ENCODE measurements at regions not wholly inside any gene's neighbourhood (a gene's known extent, or its start where the extent isn't known, plus 50 kb on each side); places are given as distances from the start of the nearest gene placed in this dataset.
"Not testable (repeated sequence)": the region's sequence is repeated elsewhere in the genome, so short reads cannot be mapped to it uniquely, and the experiment has no call there.

- intact Hi-C loops (cut with micrococcal nuclease): no loop called here
Observed at GRCh38 chrX:30144971-30145731, 70.2 kb upstream of the MAGEB2 start.

GRCh38 chrX:30147996-30148643 is 67.2 kb upstream of the MAGEB2 start:
- no peak overlapping the region for H3K27ac ChIP-seq (ENCODE audit: low read length)
- no peaks in the 10 kb centered on the region for H4K20me1 ChIP-seq (ENCODE audit: low read length)
- no peak for TF ChIP-seq EZH2phosphoT487 (IDR thresholded peaks at IDR 0.05; ENCODE audit: borderline replicate concordance, low read length)
- TF ChIP-seq CTCF (conservative IDR thresholded peaks at IDR 0.05; ENCODE audit: low read depth, low read length): no peak
- no peak for TF ChIP-seq EZH2 (IDR thresholded peaks at IDR 0.05; ENCODE audit: low read length, unreplicated experiment)
- H2AFZ ChIP-seq (ENCODE audit: low read length): no peak overlapping the region
- H3K36me3 ChIP-seq (ENCODE audit: low read depth, low read length): no peaks in the 10 kb centered on the region
- no peaks in the 10 kb centered on the region for H3K79me2 ChIP-seq (ENCODE audit: low read length)
- no peak overlapping the region for H3K9ac ChIP-seq (ENCODE audit: low read length)
- DNase-seq (no peak), ATAC-seq (no peak)
- no peaks in the 10 kb centered on the region for H3F3A ChIP-seq (ENCODE audit: low read length, unreplicated experiment)
- no peaks in the 10 kb centered on the region for H3K9me2 ChIP-seq (replicated peaks; ENCODE audit: low read length)
- H3K4me2 ChIP-seq (ENCODE audit: low read length): no peak overlapping the region
- H3K27me3 ChIP-seq (ENCODE audit: low read length): no peaks in the 10 kb centered on the region
- H3K4me1 ChIP-seq (ENCODE audit: insufficient read depth, low read length): peaks cover 6% of the 10 kb centered on the region; the same call in 1 of the 2 replicates
- ChIA-PET POLR2A (ENCODE audit: unreplicated experiment) (no interaction called here), CTCF (no interaction called here)
- no TSS peak for BruUV-seq (replicated peaks)
- intact Hi-C loops (cut with micrococcal nuclease): no loop called here
- no peaks in the 10 kb centered on the region for H3K9me3 ChIP-seq (ENCODE audit: low read length)
- no peak overlapping the region for H3K4me3 ChIP-seq (ENCODE audit: low read length)

More at GRCh38 chrX:30144971-30145731, 70.2 kb upstream of the MAGEB2 start:
- no peaks in the 10 kb centered on the region for H3K27me3 ChIP-seq (ENCODE audit: low read length)
- no peak overlapping the region for H2AFZ ChIP-seq (ENCODE audit: low read length)
- peaks cover 5% of the 10 kb centered on the region; the same call in 1 of the 2 replicates for H3K4me1 ChIP-seq (ENCODE audit: insufficient read depth, low read length)
- H3F3A ChIP-seq (ENCODE audit: low read length, unreplicated experiment): no peaks in the 10 kb centered on the region
- H3K4me2 ChIP-seq (ENCODE audit: low read length): no peak overlapping the region
- no peaks in the 10 kb centered on the region for H3K79me2 ChIP-seq (ENCODE audit: low read length)
- no peak overlapping the region for H3K4me3 ChIP-seq (ENCODE audit: low read length)
- no peak overlapping the region for H3K27ac ChIP-seq (ENCODE audit: low read length)
- DNase-seq (no peak), ATAC-seq (no peak)
- no peak overlapping the region for H3K9ac ChIP-seq (ENCODE audit: low read length)
- ChIA-PET POLR2A (ENCODE audit: unreplicated experiment) (no interaction called here), CTCF (no interaction called here)
- no peaks in the 10 kb centered on the region for H4K20me1 ChIP-seq (ENCODE audit: low read length)
- H3K9me2 ChIP-seq (replicated peaks; ENCODE audit: low read length): no peaks in the 10 kb centered on the region
- no TSS peak for BruUV-seq (replicated peaks)
- TF ChIP-seq EZH2phosphoT487 (IDR thresholded peaks at IDR 0.05; ENCODE audit: borderline replicate concordance, low read length) (no peak), EZH2 (IDR thresholded peaks at IDR 0.05; ENCODE audit: low read length, unreplicated experiment) (no peak), CTCF (conservative IDR thresholded peaks at IDR 0.05; ENCODE audit: low read depth, low read length) (no peak)
- no peaks in the 10 kb centered on the region for H3K36me3 ChIP-seq (ENCODE audit: low read depth, low read length)
- H3K9me3 ChIP-seq (ENCODE audit: low read length): no peaks in the 10 kb centered on the region

- H3K27ac ChIP-seq (ENCODE audit: low read length); BruUV-seq (replicated peaks); H3F3A ChIP-seq (ENCODE audit: low read length, unreplicated experiment); intact Hi-C loops (cut with micrococcal nuclease); CTCF ChIA-PET; POLR2A ChIA-PET (ENCODE audit: unreplicated experiment); H3K36me3 ChIP-seq (ENCODE audit: low read depth, low read length); H3K9ac ChIP-seq (ENCODE audit: low read length); H3K4me1 ChIP-seq (ENCODE audit: insufficient read depth, low read length); H3K4me3 ChIP-seq (ENCODE audit: low read length); H2AFZ ChIP-seq (ENCODE audit: low read length); H3K4me2 ChIP-seq (ENCODE audit: low read length); H3K9me3 ChIP-seq (ENCODE audit: low read length); ATAC-seq; H3K9me2 ChIP-seq (replicated peaks; ENCODE audit: low read length); H4K20me1 ChIP-seq (ENCODE audit: low read length); H3K27me3 ChIP-seq (ENCODE audit: low read length); H3K79me2 ChIP-seq (ENCODE audit: low read length): not testable (repeated sequence)
- peak; percentile 45 for DNase-seq
Observed at GRCh38 chrX:30149206-30149605, 66.2 kb upstream of the MAGEB2 start.

Data from PC-3 (cell line).